ENCODE measurements at regions not wholly inside any gene's neighbourhood (a gene's known extent, or its start where the extent isn't known, plus 50 kb on each side); places are given as distances from the start of the nearest gene placed in this dataset.

GRCh38 chr16:72464597-72465368 lies 292.8 kb upstream of the PMFBP1 start:
- TF ChIP-seq EP300 (IDR thresholded peaks at IDR 0.05) = no peak
- TF ChIP-seq POLR2A (IDR thresholded peaks at IDR 0.05) = no peak
- TF ChIP-seq CTCF (IDR thresholded peaks at IDR 0.05) = no peak

All from sigmoid colon (tissue), 4 donors.